HG03565 (cell line): ENCODE measurements at regions not wholly inside any gene's neighbourhood (a gene's known extent, or its start where the extent isn't known, plus 50 kb on each side); places are given as distances from the start of the nearest gene placed in this dataset.

Experiments
- ATAC-seq: cut with Tn5 transposase; IDR thresholded peaks from one replicate; pipeline ENCODE4 v1.9.1; 2021; ENCODE audit warnings: mild to moderate bottlenecking, moderate library complexity; ENCODE audit not compliant: unreplicated experiment

GRCh38 chr6:44603044-44603686 is 215.7 kb downstream of the CDC5L start:
- ATAC-seq = no peak

- no peak for ATAC-seq
These were observed 219.0 kb downstream of the CDC5L start for GRCh38 chr6:44606504-44606903.

- ATAC-seq = no peak
These were observed 219.5 kb downstream of the CDC5L start for GRCh38 chr6:44606976-44607375.

DNA sequence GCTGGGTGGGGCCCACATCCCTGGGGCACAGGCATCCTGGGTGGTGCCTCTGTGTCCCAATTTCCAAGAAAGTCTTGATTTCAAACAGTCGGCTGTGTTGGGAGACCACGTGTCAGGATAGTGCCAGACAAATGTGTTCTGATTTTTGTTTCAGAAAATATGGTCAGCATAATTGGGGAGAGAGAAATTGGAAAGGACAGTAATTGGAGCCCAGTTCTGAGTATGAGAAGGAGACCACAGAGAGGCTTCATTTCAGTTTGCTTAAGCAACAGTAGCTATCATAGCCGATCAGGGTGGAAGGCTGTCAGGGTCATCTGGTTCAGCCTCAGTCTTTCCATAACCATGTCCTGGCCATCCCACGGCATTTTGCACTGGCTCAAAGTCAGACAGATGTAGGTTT is 220.7 kb downstream of the CDC5L start:
- no peak for ATAC-seq

- ATAC-seq = no peak
These were observed 221.6 kb downstream of the CDC5L start for GRCh38 chr6:44609051-44609612.

DNA sequence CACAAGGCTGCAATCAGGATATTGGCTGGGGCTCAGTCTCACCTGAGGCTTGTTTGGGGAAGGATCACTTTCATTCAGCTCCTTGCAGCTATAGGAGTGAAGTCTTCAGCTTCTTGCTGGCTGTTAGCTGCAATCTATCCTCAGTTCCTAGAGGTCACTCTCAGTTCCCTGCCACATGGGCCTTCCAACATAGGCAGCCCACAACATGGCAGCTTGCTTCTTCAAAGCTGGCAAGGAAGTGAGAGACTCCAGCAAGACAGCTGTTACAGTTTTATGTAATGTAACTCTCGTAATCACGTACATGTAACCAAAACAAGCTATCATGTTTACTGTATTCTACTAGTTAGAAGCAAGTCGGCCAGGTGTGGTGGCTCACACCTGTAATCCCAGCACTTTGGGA is 226.9 kb downstream of the CDC5L start:
- ATAC-seq = no peak

GRCh38 chr6:44615621-44616020 is 228.1 kb downstream of the CDC5L start:
- ATAC-seq = no peak

GRCh38 chr6:44617416-44617815 is 229.9 kb downstream of the CDC5L start:
- ATAC-seq = no peak

DNA sequence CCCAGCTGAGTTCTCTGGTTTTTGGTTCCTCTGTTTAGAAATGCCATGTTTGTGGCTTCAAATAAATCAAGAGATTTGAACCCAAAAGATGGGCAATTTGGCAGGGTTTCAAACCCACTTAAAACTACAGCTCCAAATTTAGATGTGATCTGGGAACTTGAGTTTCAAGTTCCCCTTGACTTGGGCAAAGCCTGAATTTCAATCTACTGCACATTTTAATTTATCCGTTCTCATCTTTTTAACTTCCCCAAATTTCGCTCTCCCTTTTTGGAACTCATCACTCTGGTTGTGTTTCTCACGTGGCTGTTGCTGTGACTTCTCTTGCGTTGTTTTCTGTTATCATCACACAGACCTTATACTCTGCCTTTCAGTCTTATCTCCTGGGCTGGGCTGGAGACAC is 230.9 kb downstream of the CDC5L start:
- ATAC-seq = no peak

GRCh38 chr6:44620922-44621321 is 233.4 kb downstream of the CDC5L start:
- ATAC-seq = no peak

GRCh38 chr6:44621846-44622245 is 234.3 kb downstream of the CDC5L start:
- ATAC-seq = no peak

GRCh38 chr6:44622555-44622954 is 235.0 kb downstream of the CDC5L start:
- ATAC-seq = no peak

DNA sequence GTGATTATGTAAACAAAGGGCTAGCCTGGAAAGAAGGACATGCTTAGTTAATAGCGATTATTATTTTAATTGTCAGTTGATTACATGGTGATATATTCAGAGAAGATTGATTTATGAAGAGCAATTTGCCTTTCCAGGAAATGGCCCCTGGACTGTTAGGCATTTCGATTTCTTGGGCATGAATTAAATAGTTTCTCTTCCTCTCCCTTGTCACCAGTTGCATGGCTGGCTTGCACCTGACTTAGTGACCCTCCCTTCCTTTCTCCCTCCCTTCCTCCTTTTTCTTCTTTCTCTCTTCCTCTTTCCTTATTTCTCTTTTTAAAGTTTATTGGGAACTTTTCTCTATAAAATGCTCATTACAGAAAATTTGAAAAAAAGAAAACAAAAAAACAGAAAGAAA is 235.4 kb downstream of the CDC5L start:
- ATAC-seq = no peak

DNA sequence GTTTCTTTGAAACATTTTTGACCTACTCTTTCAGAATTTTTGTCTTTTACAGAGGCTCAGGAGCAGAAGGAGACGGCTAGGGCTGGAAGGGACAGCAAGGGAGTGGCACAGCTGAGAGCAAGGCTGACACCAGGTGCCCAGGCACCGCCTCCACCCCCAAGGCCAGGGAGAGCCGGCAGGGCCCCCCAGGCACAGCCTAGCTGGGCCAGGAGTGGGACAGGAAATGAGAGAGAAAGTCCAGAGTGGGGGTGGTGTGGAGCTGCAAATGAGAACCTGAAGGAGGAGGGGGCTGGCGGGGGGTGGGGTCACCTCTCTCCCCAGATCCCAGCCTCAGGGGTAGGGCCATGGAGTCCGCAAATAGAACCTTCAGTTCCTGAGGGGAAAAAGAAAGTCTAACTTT is 236.7 kb downstream of the CDC5L start:
- ATAC-seq = no peak

GRCh38 chr6:44624936-44625573 is 237.5 kb downstream of the CDC5L start:
- ATAC-seq = no peak

DNA sequence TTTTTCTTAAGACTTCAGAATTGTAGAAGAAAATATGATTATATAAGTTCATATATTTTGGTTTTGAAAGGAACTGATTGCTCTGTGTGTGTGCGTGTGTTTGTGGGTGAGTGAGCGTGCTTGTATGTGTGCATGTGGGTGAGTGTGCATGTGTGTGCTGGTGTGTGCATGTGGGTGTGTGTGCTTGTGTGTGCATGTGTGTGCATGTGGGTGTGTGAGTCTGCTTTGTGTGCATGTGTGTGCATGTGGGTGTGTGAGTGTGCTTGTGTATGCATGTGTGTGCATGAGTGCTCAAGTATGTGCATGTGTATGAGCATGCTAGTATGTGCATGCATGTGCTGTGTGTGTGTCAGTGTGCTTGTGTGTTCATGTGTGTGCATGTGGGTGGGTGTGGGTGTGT is 238.5 kb downstream of the CDC5L start:
- no peak for ATAC-seq

GRCh38 chr6:44626616-44627015 is 239.1 kb downstream of the CDC5L start:
- no peak for ATAC-seq

DNA sequence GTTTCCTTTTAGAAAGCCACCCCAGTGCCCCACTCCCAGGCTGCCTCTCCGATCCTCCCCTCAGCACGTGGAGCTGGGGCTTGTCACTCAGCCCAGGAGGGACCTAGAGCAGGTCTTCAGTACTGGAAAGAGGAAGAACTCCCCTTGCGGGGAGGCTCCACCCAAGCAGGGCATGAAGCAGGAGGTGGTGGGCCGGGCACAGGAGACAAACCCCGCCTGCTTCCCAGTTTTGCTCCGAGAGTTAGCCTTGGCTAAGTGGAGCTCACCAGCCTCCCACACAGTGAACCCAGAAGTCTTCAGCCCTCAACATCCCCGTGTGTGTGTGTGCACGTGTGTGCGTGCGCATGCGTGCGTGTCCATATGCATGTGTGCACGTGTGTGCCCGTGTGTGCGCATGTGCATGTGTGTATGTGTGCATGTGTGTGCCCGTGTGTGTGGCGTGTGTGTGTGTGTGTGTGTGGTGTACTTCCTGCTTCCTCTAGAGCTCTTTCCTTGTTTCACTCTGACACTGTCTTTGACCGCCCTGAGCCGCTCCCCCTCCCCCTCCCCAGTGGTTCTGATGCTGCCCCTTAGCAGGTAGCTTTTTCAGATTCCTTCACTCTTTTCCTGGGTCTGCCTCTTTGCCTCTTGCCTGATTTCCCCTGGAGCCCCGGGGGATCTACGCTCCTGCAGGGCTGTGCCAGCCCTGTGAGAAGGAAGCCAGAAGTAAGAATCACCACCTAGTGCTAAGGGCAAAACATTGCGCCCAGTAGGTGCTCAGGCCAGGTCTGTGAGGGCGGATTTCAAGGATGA is 239.8 kb downstream of the CDC5L start:
- no peak for ATAC-seq

GRCh38 chr6:44627883-44628271 is 240.4 kb downstream of the CDC5L start:
- ATAC-seq = no peak

DNA sequence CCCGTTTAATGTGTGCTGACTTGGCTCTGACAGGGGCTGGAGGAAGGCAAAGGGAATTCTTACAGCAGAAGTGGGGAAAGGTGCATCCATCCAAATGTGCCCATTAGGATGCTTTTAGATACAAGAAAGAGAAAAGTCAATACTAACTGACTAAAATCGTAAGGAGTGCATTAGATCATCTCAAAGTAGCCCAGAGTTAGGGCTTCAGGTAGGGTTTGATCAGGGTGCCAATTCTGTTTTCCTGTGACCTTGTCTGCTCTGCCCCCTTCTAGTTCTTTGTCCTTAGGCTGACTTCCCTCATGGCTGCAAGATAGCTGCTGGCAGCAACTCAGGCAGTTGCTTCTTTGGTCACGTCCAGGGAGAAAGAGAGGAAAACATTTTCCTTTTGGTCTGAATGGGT is 240.8 kb downstream of the CDC5L start:
- no peak for ATAC-seq

- ATAC-seq = no peak
These were observed 242.1 kb downstream of the CDC5L start for GRCh38 chr6:44629636-44630035.
